GM23338 (cell line): ENCODE measurements at regions not wholly inside any gene's neighbourhood (a gene's known extent, or its start where the extent isn't known, plus 50 kb on each side); places are given as distances from the start of the nearest gene placed in this dataset.

Experiments
- CTCF ChIP-seq, 2 experiments: fragments of 200-600 bp in 1 of 2; sonication (generic) in 1 of 2; conservative IDR thresholded peaks; 2 replicates each; pipeline versions ENCODE4 v1.5.1 to v1.6.1; 2016 to 2017; ENCODE audit warnings: antibody characterized with exemption in 2 of 2, low read depth in 2 of 2, mild to moderate bottlenecking in 2 of 2, moderate library complexity in 1 of 2
- EZH2phosphoT487 ChIP-seq: fragments of 200-600 bp; sonication (generic); IDR thresholded peaks from one replicate; pipeline ENCODE4 v1.8.1; 2018; ENCODE audit warnings: antibody characterized with exemption; ENCODE audit not compliant: unreplicated experiment

GRCh38 chr13:30567072-30567471 is 50.6 kb upstream of the USPL1 start:
- TF ChIP-seq CTCF (conservative IDR thresholded peaks at IDR 0.05; ENCODE audit: low read depth in 2 of 2) (no peak), EZH2phosphoT487 (no peak)
